Endothelial cell of umbilical vein (primary cell): ENCODE measurements at regions not wholly inside any gene's neighbourhood (a gene's known extent, or its start where the extent isn't known, plus 50 kb on each side); places are given as distances from the start of the nearest gene placed in this dataset.

ENCODE experiments used
- CTCF ChIP-seq, 2 donors: IDR thresholded peaks; 1 replicate in 1 of 2; 2 replicates in 1 of 2; pipeline ENCODE4 v1.5.1; 2011; ENCODE audit warnings: low read length in 2 of 2, mild to moderate bottlenecking in 2 of 2, moderate library complexity in 2 of 2, control low read depth in 1 of 2, inconsistent platforms in 1 of 2, low read depth in 1 of 2; ENCODE audit not compliant: insufficient read depth in 1 of 2; ENCODE audit errors: extremely low read depth in 1 of 2
- EZH2 ChIP-seq: IDR thresholded peaks from 2 replicates; pipeline ENCODE4 v1.6.1; 2012; ENCODE audit warnings: borderline replicate concordance, low read depth, mild to moderate bottlenecking, moderate library complexity, low read length, inconsistent platforms; ENCODE audit not compliant: severe bottlenecking
- FOS ChIP-seq: IDR thresholded peaks from 2 replicates; pipeline ENCODE4 v1.6.1; 2011; ENCODE audit warnings: mild to moderate bottlenecking, low read length, moderate library complexity, borderline replicate concordance; ENCODE audit not compliant: insufficient read depth
- GATA2 ChIP-seq: IDR thresholded peaks from 2 replicates; pipeline ENCODE4 v1.7.0; 2011; ENCODE audit warnings: low read depth, mild to moderate bottlenecking, moderate library complexity, mixed read lengths, low read length; ENCODE audit not compliant: insufficient read length, insufficient read depth
- JUN ChIP-seq: IDR thresholded peaks from 2 replicates; pipeline ENCODE4 v1.6.1; 2011; ENCODE audit warnings: borderline replicate concordance, low read depth; ENCODE audit not compliant: insufficient read length, insufficient read depth
- MYC ChIP-seq: IDR thresholded peaks from one replicate; pipeline ENCODE4 v1.6.1; 2011; ENCODE audit warnings: mild to moderate bottlenecking, low read depth, low read length
- POLR2A ChIP-seq: IDR thresholded peaks from 2 replicates; pipeline ENCODE4 v1.6.1; 2012; ENCODE audit warnings: low read depth, mild to moderate bottlenecking, control low read depth, low read length
- POLR2AphosphoS5 ChIP-seq: IDR thresholded peaks from 2 replicates; pipeline ENCODE4 v1.6.1; 2012; ENCODE audit warnings: low read depth, mild to moderate bottlenecking, control low read depth, low read length, moderate library complexity; ENCODE audit not compliant: insufficient read depth
- TF ChIP-seq, protein P1 (sequence below): IDR thresholded peaks from 2 replicates; pipeline ENCODE4 v1.6.1; 2011; ENCODE audit not compliant: insufficient read depth, insufficient read length

DNA sequence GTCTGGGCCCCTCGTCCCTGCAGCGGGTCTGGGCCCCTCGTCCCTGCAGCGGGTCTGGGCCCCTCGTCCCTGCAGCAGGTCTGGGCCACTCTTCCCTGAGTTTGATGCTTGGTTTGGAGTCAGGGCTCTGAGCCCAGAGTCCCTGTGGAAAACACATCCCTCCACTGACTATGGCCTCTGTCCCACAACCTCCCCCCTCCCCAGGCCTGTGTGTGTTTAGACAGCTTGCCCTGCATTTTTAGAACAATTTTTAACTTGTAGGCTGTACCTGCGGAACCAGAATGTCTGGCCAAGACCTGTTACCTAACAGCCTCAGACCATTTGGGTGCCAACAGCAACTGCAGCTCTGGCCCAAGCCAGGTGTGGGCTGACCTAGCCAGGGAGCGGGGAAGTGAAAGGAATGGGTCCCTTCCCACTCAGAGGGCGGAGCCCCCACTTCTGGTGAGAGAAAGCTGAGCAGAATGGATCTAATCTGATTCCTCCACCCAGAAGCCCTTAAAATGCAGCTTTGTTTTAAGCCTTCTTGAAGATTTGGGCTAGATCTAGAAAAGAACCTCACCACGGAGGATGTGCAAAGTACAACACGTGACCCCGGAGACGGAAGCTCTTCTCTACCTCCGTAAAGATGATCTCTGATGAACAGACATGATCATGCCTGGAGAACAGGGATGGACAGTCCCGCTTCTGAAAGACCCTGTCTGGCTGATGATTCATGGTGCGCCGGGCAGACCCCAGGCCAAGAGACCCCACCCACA lies 60.5 kb upstream of the TFRC start:
- TF ChIP-seq CTCF (IDR thresholded peaks at IDR 0.05; ENCODE audit: extremely low read depth in 1 of 2, insufficient read depth in 1 of 2, low read depth in 1 of 2, low read length in 2 of 2) = no peak
- TF ChIP-seq POLR2AphosphoS5 = no peak
- TF ChIP-seq POLR2A = no peak
- no peak for TF ChIP-seq EZH2
- TF ChIP-seq JUN = no peak
- TF ChIP-seq MYC = no peak
- TF ChIP-seq, protein P1, sequence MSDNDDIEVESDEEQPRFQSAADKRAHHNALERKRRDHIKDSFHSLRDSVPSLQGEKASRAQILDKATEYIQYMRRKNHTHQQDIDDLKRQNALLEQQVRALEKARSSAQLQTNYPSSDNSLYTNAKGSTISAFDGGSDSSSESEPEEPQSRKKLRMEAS = no peak
- no peak for TF ChIP-seq FOS
- no peak for TF ChIP-seq GATA2
